Brain microvascular endothelial cell (primary cell): ENCODE measurements at regions not wholly inside any gene's neighbourhood (a gene's known extent, or its start where the extent isn't known, plus 50 kb on each side); places are given as distances from the start of the nearest gene placed in this dataset.

ENCODE experiments used
- DNase-seq: peaks from one replicate; pipeline ENCODE4 v3.0.0-alpha.2; 2020
- H3K27ac ChIP-seq: fragments of 250-450 bp; sonication (Bioruptor Pico); 2 replicates; pipeline ENCODE4 v1.5.1; 2020; ENCODE audit warnings: mild to moderate bottlenecking, moderate library complexity
- H3K27me3 ChIP-seq: fragments of 250-450 bp; sonication (Bioruptor Pico); replicated peaks from 2 replicates; pipeline ENCODE4 v1.5.1; 2020; ENCODE audit warnings: mild to moderate bottlenecking
- H3K36me3 ChIP-seq: fragments of 250-450 bp; sonication (Bioruptor Pico); replicated peaks from 2 replicates; pipeline ENCODE4 v1.5.1; 2020; ENCODE audit warnings: mild to moderate bottlenecking
- H3K4me3 ChIP-seq: 2 replicates; pipeline ENCODE4 v1.5.1; 2011; ENCODE audit warnings: low read depth, mild to moderate bottlenecking, control low read depth, low read length, moderate library complexity
- CTCF ChIP-seq: IDR thresholded peaks from 2 replicates; pipeline ENCODE4 v1.5.1; 2011; ENCODE audit warnings: low read depth, mild to moderate bottlenecking, moderate library complexity, low read length, control low read depth, inconsistent platforms; ENCODE audit errors: missing control alignments
- in situ Hi-C: cut with HindIII; loops from 2 replicates; pipeline ENCODE4 v1.10.0; 2017; ENCODE audit warnings: low sequenced_read_pairs, low pct_ligation_motif_present

DNA sequence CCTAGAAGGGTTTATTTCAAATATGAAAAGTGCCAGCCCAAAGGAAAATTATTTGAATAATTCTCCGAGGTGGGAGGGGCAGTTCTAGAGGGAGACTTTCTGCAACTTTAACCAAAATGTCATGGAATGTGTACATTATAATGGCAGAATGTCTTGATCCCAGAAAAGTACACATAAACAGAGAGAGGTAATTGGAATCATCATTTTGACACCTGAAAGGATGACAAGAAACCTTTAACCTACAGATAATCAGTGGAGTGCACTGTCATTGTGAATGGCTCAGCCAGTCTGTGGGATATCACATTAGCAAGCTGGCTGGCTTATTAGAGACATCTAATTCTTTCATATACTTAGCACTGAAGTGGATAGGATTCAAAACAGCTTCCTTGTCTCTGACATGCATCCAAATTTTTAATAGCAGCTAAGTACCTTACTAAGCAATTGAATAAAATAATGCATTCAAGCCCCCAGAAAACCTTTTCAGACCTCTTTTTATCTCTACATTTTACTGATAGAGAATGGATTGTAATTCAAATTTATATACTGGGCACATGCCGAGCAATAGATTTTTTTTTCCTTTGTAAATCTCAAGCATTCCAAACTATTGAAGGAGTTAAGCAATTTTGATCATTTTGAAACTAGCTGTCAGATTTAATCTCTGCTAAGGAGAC, 468.6 kb downstream of the COG6 start:
- TF ChIP-seq CTCF: no peak
- in situ Hi-C loops: no loop called here

DNA sequence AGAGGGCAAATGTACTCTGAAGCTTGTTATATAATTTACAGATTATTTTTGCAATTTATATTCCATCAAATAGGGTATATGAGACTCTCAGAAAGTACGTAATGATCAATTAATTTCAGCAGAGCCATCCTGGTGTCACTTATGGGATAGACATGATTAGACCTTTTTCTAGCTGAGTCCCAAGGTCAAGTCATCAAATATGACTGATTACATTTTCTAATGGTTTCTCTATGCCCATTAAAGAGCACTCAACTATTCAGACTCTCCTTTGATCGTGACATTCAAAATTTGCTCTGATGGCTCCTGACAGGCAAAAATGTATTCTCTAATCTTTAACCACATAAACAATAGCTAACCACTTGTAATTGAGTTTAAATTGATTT, 469.2 kb downstream of the COG6 start:
- Histone ChIP-seq H3K36me3 (no peaks in the 10 kb centered on the region), H3K27me3 (no peaks in the 10 kb centered on the region), H3K27ac (no peak overlapping the region), H3K4me3 (no peak overlapping the region)
- no peak for TF ChIP-seq CTCF
- no peak for DNase-seq
- in situ Hi-C loops: no loop called here

More for the DNA sequence above, 468.6 kb downstream of the COG6 start:
- Histone ChIP-seq H3K27ac (no peak overlapping the region), H3K4me3 (no peak overlapping the region), H3K27me3 (no peaks in the 10 kb centered on the region), H3K36me3 (no peaks in the 10 kb centered on the region)
- no peak for DNase-seq

- H3K4me3 ChIP-seq: no peak overlapping the region
- no peaks in the 10 kb centered on the region for H3K36me3 ChIP-seq
- no peaks in the 10 kb centered on the region for H3K27me3 ChIP-seq
- no peak for DNase-seq
- TF ChIP-seq CTCF: no peak
- in situ Hi-C loops: no loop called here
- H3K27ac ChIP-seq: no peak overlapping the region
These were observed 469.9 kb downstream of the COG6 start for GRCh38 chr13:40125336-40125735.

DNA sequence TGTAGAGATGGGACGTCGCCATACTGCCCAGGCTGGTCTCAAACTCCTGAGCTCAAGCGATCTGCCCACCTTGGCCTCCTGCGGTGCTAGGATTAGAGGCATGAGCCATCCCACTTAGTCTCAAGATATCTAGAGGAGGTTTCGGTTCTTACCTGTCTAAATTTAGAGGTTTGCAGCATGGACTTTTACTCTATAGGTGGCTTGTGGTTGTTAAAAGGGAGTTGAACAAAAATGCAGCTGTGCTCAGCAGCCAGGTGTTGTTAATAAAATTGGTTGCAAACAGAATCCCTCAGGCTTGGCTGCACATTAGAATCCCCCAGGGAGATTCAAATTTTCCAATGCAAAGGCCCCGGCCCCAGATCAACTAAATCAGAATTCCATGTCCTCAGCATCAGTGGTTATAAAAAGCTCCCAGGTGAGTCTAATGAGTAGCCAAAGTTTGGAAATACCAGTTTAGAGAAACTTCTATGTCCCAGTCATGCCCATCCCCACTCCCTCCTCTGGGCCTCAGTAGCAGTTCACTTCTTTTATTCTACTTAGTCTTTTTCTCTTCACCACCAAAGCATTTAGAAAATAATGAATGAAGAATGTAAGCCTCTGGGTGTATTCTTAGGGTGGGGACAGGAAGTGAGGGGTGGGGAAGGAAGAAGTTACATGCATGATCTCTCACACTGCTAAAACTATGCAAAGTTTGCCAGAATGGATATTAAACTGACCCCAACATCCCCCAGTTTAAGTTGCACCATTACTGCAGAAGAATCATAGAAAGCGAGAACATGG, 471.0 kb downstream of the COG6 start:
- H3K4me3 ChIP-seq: no peak overlapping the region
- DNase-seq: no peak
- H3K27me3 ChIP-seq: no peaks in the 10 kb centered on the region
- no peaks in the 10 kb centered on the region for H3K36me3 ChIP-seq
- TF ChIP-seq CTCF: no peak
- no peak overlapping the region for H3K27ac ChIP-seq
- in situ Hi-C loops: no loop called here

- Histone ChIP-seq H3K27me3 (no peaks in the 10 kb centered on the region), H3K4me3 (no peak overlapping the region), H3K36me3 (no peaks in the 10 kb centered on the region), H3K27ac (no peak overlapping the region)
- in situ Hi-C loops: no loop called here
- no peak for TF ChIP-seq CTCF
- no peak for DNase-seq
These were observed 472.0 kb downstream of the COG6 start for GRCh38 chr13:40127476-40127875.
